GM10248 (cell line): ENCODE measurements at regions not wholly inside any gene's neighbourhood (a gene's known extent, or its start where the extent isn't known, plus 50 kb on each side); places are given as distances from the start of the nearest gene placed in this dataset.

ENCODE experiments used
- CTCF ChIA-PET: fragments of 300-600 bp; sonication (Branson Sonifier 250); formaldehyde crosslinking; extraction: SDS; loops from one replicate; lab custom pipeline; 2021; ENCODE audit warnings: antibody characterized with exemption; lab: Yijun Ruan, JAX
- POLR2A ChIA-PET: fragments of 350-650 bp; sonication (Branson Sonifier 250); formaldehyde crosslinking; extraction: SDS; loops from one replicate; lab custom pipeline; 2020; ENCODE audit warnings: antibody characterized with exemption; lab: Yijun Ruan, JAX
- DNase-seq: peaks from one replicate; pipeline ENCODE4 v3.0.0; 2012; ENCODE audit errors: extremely low spot score
- TF ChIP-seq, protein P1 (sequence below): IDR thresholded peaks from 2 replicates; pipeline ENCODE4 v1.5.1; 2012; ENCODE audit warnings: mild to moderate bottlenecking, low read depth; ENCODE audit errors: extremely low read depth, missing control alignments, control extremely low read depth

DNA sequence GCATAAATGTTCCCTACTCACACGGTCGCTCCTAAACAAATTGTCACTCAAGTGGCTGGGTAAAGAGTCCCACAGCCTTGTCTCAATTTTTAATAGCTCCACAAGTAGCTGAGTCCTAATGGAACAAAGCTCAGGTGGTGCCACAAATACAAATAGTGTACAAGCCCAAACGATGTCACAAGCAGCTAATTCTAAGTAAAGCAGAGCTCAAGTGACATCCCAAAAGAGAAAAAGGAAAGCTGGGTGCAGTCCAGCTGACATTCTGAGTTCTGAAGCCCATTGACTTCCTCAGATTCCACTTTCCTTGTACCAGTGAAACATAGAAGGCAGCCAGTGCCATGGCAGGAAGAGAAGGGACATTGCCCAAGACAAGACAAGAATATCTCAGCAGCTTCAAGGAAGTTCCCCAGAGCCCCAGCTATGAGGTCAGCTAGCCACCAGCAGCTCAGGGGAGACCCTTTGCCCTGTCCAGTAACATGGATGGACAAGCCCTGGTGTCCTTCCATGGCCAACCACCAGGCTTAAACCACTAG is 231.2 kb upstream of the SGCD start:
- ChIA-PET CTCF (interaction anchor here (1.0 to 2.4 kb wide), 2 partner anchors 10 to 21 kb away, joined by 3 to 8 read pairs; no protein-coding TSS in a partner anchor), POLR2A (no interaction called here)
- TF ChIP-seq, protein P1, sequence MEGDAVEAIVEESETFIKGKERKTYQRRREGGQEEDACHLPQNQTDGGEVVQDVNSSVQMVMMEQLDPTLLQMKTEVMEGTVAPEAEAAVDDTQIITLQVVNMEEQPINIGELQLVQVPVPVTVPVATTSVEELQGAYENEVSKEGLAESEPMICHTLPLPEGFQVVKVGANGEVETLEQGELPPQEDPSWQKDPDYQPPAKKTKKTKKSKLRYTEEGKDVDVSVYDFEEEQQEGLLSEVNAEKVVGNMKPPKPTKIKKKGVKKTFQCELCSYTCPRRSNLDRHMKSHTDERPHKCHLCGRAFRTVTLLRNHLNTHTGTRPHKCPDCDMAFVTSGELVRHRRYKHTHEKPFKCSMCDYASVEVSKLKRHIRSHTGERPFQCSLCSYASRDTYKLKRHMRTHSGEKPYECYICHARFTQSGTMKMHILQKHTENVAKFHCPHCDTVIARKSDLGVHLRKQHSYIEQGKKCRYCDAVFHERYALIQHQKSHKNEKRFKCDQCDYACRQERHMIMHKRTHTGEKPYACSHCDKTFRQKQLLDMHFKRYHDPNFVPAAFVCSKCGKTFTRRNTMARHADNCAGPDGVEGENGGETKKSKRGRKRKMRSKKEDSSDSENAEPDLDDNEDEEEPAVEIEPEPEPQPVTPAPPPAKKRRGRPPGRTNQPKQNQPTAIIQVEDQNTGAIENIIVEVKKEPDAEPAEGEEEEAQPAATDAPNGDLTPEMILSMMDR, result no peak
- no peak for DNase-seq

DNA sequence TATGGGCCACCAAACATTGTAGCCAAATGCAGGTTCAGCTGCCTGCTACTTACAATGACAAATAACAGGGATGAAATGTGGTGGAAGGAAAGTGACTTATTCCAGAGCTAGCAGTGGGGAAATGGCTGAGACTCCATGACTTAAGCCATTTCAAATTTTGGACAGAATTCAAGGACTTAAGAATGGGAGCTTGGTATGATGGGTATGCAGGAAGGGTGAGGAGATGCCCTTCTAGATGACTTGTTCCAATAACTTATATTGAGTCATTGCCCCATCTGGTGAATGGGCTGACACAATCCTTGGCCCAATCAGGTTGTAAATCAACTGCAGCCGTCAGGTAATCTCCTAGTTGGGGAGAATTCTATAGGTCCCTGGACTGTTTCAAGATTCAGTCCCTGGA is 230.7 kb upstream of the SGCD start:
- ChIA-PET CTCF (interaction anchor here (1.0 to 2.4 kb wide), 2 partner anchors 10 to 20 kb away, joined by 3 to 8 read pairs; no protein-coding TSS in a partner anchor), POLR2A (no interaction called here)
- no peak for DNase-seq

DNA sequence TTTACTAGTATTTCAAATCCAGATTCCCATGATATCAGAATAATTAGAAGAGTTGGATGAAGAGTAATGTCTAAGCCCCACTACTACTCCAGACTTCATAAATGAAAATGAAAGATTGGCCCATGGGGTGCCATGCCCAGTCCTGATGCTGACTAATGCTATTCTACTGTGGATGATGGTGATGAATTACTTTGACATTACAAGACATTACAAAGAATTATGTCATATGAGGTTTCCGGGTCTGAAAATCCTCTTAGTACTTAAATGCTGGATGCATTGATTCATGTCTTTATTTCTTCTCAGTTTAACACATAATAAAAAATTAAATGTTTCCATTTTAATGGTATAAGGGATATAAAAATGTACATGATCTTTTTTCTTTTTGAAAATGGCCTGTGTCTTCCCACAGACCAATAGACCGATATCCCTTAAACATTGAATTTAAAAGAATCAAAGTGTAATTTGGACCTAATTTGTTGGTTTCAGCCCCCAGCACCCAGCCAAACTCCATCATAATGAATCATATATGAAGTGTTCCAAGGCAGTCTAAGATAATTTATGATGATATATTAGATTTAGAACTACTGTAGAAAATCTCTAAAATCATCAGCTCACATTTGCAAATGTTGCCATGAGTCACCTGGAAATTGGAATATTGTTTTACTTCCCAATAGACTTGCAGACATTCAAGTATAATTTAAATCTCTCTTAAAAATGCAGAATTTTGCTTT is 223.6 kb upstream of the SGCD start:
- ChIA-PET CTCF (no interaction called here), POLR2A (no interaction called here)
- TF ChIP-seq, protein P1, result no peak
- DNase-seq, result no peak

More for the DNA sequence above, 230.7 kb upstream of the SGCD start:
- TF ChIP-seq, protein P1, result no peak

DNA sequence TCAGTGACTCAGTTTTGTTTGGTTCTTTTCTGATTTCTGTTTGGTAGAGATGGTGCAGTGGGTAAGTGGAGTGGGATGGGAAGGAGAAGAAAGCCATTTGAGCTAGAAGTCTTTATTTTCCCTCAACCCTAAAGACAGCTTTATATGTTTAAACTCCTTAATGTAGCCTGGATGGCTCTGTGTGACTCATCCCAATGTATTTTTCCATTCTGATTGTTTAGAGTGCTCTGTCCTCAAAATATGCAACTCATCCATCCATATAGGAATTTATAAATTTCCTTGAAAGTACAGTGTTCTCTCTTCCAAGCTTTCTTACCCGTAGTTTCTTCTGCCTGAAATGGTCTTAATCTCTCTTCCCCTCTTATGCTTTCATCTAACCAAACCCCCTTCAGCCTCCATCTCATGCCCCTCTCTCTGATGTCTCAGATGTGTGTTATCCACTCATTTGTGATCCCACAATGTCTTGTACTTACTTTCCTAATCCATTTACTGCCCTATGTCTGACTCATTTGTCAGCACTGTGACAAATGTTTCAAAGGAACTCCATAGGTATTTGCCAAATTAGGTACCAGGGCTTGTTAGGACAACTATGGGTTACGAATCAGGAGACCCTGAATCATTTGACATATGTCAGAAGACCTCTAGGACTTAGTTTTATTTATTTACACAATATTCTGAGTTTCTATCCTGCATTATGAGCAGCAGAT is 217.5 kb upstream of the SGCD start:
- no peak for DNase-seq
- TF ChIP-seq, protein P1, result no peak
- ChIA-PET CTCF (no interaction called here), POLR2A (no interaction called here)

DNA sequence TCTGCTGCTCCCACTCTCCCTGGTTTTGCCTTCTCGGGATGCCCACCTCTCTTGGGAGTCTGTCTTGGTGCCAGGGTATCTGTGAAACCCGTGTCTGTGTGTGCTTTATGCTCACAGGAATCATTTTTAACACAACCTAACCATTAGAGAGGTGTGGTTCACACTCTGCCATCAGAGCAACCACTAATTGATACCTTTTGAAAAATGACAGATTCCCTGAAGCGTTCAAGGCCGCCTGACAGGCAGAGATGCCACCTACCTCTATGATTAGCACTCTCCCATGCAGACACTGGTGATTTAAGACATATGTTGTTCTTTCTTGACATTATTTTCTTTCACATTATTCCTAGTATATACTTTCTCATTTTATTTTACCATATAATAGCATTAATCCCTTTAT is 207.3 kb upstream of the SGCD start:
- POLR2A ChIA-PET, result no interaction called here
- CTCF ChIA-PET, result no interaction called here
- TF ChIP-seq, protein P1, result no peak
- DNase-seq, result no peak

DNA sequence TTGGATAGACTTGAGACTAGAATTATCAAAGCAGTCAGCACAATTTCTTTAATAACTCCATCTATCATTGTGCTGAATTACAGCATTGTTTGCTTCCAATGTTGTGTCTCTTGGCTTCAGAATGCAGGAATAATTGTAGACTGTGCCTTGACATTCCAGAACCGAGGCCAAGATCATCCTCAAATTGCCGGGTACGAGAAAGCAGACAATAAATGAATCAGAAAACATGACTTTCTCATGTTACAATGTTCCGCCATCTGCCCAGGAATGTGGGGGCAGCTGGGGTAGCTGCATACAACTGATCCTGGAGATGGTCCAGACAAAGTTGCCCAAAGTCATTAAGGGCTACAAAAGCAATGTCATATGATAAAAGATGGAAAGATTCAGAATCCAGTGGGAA is 206.2 kb upstream of the SGCD start:
- ChIA-PET POLR2A (no interaction called here), CTCF (no interaction called here)
- no peak for DNase-seq
- TF ChIP-seq, protein P1, result no peak
